ENCODE measurements at regions not wholly inside any gene's neighbourhood (a gene's known extent, or its start where the extent isn't known, plus 50 kb on each side); places are given as distances from the start of the nearest gene placed in this dataset.

DNA sequence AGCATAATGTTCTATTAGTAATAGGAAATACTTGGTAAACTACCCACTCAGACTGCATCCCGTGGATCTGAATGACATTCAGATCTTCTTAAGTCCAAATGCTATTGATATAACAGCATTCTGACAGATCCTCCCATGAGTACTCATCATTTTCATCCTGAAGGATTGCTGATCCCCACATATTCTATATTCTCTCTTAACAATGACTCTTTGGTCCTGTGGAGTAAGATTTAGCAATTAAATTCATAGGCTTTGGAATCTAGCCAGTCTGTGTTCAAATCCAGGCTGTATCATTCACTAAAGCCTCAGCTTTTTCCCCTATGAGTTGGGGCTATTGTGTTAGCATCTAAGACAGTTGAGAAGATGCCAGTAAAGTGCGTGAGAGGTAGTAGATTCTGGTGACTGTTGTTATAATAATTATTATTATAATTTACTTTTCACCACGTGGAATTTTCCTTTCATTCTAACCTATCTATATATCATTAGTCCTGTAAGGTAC, 591.3 kb upstream of the SYT4 start:
- FAIRE-seq: no peak
- no peak for DNase-seq (ENCODE audit: insufficient read length, low spot score)

- DNase-seq (ENCODE audit: insufficient read length, low spot score): no peak
- no peak for FAIRE-seq
These were observed 592.2 kb upstream of the SYT4 start for GRCh38 chr18:43869451-43870008.

DNA sequence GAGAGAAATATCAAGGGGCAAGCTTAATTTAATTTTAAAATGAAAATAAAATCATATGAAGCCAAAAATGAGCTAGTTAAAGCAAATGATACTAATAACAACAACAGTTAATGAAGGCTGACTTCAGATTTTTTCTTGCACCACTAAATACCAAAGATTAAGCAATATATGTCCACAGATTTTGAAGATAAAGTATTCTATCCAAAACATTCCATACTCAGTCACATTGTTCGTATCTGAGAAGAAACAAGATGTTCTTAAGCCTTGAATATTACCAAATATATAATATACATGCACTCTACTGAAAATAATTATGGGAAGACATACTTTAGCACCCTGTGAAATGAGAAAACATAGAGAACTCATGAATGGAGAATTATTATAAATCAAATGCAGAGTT, 593.3 kb upstream of the SYT4 start:
- DNase-seq (ENCODE audit: insufficient read length, low spot score): no peak
- FAIRE-seq: no peak

GRCh38 chr18:43875511-43875910, 598.2 kb upstream of the SYT4 start:
- DNase-seq (ENCODE audit: insufficient read length, low spot score): no peak
- no peak for FAIRE-seq

DNA sequence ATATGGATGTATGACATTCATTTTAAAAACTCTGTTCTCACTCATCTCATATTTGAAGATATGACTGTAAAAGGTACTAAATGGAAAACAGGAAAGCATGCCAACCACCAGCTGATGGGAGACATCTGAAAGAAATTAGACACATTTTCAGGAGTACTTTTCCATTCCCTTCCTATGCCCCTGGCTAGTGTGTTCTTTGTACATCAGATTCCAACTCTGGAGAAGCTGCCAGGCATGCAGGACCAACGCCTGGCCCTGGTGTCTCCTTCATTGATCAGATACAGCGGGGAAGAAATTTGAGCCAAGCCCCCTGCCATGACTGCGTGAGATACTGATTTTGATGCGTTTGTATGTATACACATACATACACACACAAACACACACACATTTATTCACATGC, 599.0 kb upstream of the SYT4 start:
- FAIRE-seq: no peak
- DNase-seq (ENCODE audit: insufficient read length, low spot score): no peak

- DNase-seq (ENCODE audit: insufficient read length, low spot score) (no peak), FAIRE-seq (no peak)
These were observed 599.5 kb upstream of the SYT4 start for GRCh38 chr18:43876748-43877147.

- FAIRE-seq: no peak
These were observed 600.5 kb upstream of the SYT4 start for GRCh38 chr18:43877616-43878321.

GRCh38 chr18:43879415-43879814, 602.1 kb upstream of the SYT4 start:
- DNase-seq (ENCODE audit: insufficient read length, low spot score): no peak
- FAIRE-seq: no peak

More at GRCh38 chr18:43877616-43878321, 600.5 kb upstream of the SYT4 start:
- no peak for DNase-seq (ENCODE audit: insufficient read length, low spot score)

DNA sequence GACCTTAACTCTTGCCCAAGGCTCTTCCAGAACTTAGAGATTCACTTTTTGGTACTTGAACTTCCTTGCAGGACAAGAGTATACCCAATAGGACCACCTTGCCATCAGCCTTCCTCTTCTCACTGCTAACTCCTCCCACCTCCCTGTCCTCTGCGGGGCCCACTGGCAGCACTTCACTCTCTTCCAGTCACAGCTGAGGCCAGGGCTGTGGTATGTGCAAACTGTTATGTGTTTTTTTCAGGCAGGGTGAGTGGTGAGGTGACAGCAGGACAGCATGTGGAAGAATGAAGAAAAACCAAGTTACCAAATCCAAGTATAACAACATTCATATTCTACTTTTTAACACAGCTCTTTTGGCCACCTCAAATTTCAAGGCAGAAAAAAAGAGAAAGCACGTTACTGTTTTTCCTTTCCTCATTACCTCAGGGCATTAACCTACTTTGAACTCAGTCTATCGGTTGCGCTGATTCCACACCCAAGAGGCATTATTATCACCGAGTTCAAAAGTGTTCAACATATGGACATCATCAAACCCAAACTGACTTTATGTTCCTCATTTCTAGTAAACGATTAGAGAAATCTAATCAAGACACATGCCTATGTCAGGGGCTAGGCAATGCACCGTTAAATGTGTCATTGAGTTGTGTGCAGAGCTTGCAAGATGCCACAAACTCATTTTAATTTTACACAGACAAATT, 605.2 kb upstream of the SYT4 start:
- FAIRE-seq (no peak), DNase-seq (ENCODE audit: insufficient read length, low spot score) (no peak)

GRCh38 chr18:43883886-43884285, 606.6 kb upstream of the SYT4 start:
- no peak for DNase-seq (ENCODE audit: insufficient read length, low spot score)
- no peak for FAIRE-seq

DNA sequence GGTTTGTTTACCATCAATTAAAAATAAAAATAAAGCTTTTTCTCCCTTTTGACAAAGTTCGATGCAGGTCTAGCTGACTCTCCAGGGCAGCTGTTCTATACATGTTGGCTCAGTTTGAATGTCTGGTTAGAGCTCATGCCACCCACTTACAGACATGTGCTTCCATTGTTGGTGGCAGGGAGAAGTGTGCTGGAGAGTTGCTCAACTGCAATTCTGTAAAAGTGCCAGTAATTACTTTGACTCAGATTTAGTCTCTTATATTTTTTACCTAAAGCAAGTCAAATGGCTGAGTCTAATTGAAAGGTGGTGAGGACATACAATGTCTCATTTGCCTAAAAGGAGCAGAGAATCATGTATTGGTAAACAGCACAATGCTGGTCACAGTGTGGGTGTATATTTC, 609.1 kb upstream of the SYT4 start:
- no peak for FAIRE-seq
- no peak for DNase-seq (ENCODE audit: insufficient read length, low spot score)

- DNase-seq (ENCODE audit: insufficient read length, low spot score) (no peak), FAIRE-seq (no peak)
These were observed 610.2 kb upstream of the SYT4 start for GRCh38 chr18:43887491-43887890.

- DNase-seq (ENCODE audit: insufficient read length, low spot score) (no peak), FAIRE-seq (no peak)
These were observed 611.3 kb upstream of the SYT4 start for GRCh38 chr18:43888598-43888997.

- no peak for FAIRE-seq
- peak; percentile 4 for DNase-seq (ENCODE audit: insufficient read length, low spot score)
These were observed 615.8 kb upstream of the SYT4 start for GRCh38 chr18:43893001-43893637.

- DNase-seq (ENCODE audit: insufficient read length, low spot score) (no peak), FAIRE-seq (no peak)
These were observed 627.0 kb upstream of the SYT4 start for GRCh38 chr18:43904209-43904837.

GRCh38 chr18:43914018-43914417, 636.7 kb upstream of the SYT4 start:
- no peak for DNase-seq (ENCODE audit: insufficient read length, low spot score)
- FAIRE-seq: no peak

DNA sequence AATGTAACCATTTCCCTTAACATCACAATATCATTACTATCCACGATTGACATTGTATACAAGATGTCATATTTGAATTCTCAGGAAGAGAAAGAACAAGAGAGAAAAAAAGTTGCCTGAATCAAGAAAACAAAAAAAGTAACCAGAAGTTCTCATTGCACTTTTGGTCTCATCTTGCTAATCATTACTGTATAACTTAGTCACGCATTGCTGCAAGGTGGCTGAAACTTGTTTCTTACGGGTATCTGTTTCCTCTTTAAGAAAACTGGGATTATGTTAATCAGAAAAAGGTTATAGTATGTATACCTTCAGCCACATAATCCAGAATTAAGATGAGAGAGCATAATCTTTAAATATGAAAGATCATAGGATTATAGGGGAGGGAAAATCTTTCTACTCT, 639.7 kb upstream of the SYT4 start:
- no peak for FAIRE-seq

DNA sequence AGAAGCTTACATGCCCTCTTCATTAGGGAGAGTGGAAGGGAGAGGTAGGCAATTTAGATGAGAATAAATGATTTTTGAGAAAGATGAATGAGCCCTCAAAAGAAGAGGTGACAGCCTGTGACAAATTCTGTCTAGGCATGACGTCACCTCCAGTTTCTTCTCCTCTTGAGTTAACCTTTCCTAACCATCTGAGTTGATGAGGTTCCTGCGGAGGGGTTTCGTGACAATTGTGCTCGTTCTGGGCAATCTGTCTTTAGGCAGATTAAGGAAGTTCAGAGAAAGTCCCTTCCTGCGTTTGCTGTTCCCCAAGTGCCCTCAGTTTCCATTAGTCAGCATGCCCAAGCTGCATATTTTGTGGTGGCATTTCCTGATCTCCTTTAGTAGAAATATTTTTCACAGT, 640.2 kb upstream of the SYT4 start:
- FAIRE-seq (no peak), DNase-seq (ENCODE audit: insufficient read length, low spot score) (no peak)

More for the DNA sequence above, 639.7 kb upstream of the SYT4 start:
- DNase-seq (ENCODE audit: insufficient read length, low spot score): no peak

DNA sequence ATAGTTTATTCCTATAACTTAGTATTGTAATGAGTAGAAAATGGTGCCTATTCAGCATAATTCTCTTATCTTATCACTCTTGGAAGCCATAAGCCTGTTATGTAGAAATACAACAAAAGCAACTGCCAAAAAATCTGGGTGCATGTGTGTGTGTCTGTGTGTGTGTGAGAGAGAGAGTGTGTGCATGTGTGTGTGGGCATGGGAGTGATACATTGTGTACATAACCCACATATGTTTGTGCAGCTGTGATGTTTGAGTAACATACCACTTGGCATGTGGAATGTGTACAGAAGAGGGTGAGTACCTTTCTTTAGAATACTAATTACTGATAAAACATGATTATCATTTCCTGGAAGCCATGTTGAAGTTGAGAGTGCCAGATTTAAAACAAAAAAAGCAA, 642.3 kb upstream of the SYT4 start:
- DNase-seq (ENCODE audit: insufficient read length, low spot score): no peak
- FAIRE-seq: no peak

GRCh38 chr18:43931439-43931838, 654.1 kb upstream of the SYT4 start:
- no peak for DNase-seq (ENCODE audit: insufficient read length, low spot score)
- FAIRE-seq: no peak

GRCh38 chr18:43932140-43932539, 654.9 kb upstream of the SYT4 start:
- DNase-seq (ENCODE audit: insufficient read length, low spot score) (no peak), FAIRE-seq (no peak)
